GM18517 (cell line): ENCODE measurements at regions not wholly inside any gene's neighbourhood (a gene's known extent, or its start where the extent isn't known, plus 50 kb on each side); places are given as distances from the start of the nearest gene placed in this dataset.
A peak's percentile ranks its signal among the peaks of the same experiment; 100 is the strongest.
"Not testable (repeated sequence)": the region's sequence is repeated elsewhere in the genome, so short reads cannot be mapped to it uniquely, and the experiment has no call there.

Experiments used
- ATAC-seq: cut with Tn5 transposase; IDR thresholded peaks from one replicate; pipeline ENCODE4 v1.9.1; 2021; ENCODE audit warnings: mild to moderate bottlenecking, moderate library complexity; ENCODE audit not compliant: unreplicated experiment

DNA sequence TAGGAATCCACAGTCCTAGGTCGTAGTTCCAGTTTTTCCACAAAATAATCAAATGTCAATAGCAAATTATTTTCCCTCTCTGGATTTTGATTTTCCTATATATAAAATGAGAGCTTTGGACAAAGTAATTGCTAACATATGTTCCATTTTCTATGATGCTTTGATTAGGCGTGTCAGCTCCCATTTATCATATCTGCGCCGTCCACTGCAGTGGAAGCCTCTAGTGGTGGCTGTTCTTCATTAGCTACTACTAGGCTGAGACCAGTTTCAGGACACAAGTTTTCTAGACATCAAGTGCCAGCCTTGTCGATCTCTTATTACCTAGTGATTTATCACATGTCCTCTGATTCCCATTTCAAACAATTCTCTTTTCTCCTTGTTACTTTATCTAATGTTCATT lies 271.5 kb downstream of the TUSC7 start:
- no peak for ATAC-seq

- no peak for ATAC-seq
Measured at GRCh38 chr3:116984301-116984700, 274.7 kb downstream of the TUSC7 start.

- ATAC-seq: no peak
Measured at GRCh38 chr3:116994351-116994879, 284.8 kb downstream of the TUSC7 start.

GRCh38 chr3:117003501-117003900 lies 293.9 kb downstream of the TUSC7 start:
- ATAC-seq: no peak

DNA sequence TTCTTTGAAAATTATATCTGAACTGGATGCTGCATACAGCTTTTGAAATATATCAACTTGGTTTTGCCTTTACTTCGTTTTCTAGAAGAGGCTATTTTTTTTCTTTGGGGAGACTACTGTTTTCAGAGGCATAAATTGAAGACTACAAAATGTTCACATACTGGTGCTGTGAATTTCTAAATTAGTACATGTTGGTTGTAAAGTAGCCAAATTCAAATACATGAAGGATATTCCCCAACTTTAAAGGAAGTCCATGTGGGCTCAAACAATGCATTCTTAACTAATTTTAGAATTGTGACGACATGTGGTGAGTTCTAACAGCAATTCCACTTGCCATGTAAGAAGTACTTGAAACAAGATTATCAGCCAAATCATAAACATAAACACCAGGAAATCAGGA lies 295.7 kb downstream of the TUSC7 start:
- no peak for ATAC-seq

- ATAC-seq: no peak
Measured at GRCh38 chr3:117005911-117006522, 296.4 kb downstream of the TUSC7 start.

GRCh38 chr3:117010318-117010717 lies 300.7 kb downstream of the TUSC7 start:
- ATAC-seq: no peak

DNA sequence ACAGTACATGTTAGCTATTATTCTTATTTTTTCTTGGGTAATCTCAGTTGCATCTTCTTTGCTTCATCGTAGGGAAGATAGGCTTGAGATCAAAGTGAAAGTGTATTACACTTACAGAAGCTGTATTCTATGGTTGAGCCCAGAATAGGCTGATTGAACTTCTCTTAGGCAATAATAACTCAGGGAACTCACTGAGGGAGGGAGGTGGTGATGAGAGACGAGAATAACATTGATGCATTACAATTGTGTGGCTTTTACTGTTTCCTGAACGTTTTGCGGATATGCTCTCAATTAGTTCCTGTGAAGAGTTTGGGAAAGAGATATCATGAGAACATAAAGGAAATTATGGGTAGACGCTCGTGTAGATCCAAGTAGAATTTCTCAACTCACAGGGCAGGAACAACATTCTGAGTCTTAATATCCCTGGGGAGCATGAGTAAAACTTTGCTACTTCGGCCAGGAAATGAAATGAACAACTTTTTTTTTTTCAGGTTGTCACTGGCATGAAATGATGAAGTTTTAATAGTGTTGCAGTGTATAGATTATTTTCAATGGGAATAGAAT lies 302.2 kb downstream of the TUSC7 start:
- ATAC-seq: no peak

GRCh38 chr3:117016378-117016777 lies 306.8 kb downstream of the TUSC7 start:
- ATAC-seq: no peak

- ATAC-seq: peak; percentile 68
Measured at GRCh38 chr3:117017135-117017894, 307.7 kb downstream of the TUSC7 start.

DNA sequence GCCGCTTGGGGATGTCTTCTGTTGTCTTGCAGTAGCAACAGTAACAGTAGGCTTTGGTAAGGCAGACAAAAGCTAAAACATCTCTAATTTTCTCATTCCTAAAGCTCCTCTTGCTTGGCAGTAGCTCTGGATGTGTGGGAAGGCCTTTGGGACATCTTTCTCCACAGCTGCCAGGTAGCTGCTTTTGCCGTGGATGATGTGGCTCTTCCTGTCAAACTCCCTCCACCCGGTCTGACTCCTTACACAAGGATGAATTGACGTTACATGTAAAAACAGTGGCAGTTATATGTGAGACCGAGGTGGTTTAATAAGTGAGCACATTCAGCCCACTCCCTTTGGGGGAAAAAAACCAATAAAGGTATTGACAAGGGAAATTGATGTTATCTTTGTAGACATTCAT lies 309.1 kb downstream of the TUSC7 start:
- ATAC-seq: no peak

DNA sequence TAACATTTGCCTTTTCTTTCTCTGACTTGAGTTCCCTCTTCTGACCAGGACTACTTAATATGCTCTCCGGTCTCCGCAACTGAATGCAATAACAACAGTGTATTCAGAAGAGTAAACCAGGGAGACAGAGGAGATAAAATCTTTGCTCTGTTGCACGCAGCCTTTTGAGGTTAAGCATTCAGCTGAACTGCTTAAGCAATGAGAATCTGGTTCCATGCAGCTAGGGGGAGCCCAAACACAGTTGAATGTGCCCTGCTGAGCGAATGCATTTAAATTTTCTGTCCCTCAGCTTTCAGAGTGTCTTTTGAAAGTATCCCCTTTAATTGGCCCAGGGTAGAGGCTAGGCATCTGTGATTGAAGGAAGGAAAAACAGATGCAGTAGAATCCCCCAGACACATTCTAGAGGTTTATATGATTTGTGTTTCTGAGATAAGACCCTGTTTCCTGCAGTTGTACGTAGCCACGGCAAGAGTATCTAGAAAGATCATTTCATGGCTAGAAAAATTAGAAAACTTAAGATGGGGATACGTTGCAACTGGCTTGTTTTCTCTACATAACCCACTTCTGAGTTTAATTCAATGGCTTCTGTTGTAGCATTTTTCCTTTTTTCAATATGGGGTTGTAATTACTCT lies 309.6 kb downstream of the TUSC7 start:
- peak; percentile 52 for ATAC-seq

DNA sequence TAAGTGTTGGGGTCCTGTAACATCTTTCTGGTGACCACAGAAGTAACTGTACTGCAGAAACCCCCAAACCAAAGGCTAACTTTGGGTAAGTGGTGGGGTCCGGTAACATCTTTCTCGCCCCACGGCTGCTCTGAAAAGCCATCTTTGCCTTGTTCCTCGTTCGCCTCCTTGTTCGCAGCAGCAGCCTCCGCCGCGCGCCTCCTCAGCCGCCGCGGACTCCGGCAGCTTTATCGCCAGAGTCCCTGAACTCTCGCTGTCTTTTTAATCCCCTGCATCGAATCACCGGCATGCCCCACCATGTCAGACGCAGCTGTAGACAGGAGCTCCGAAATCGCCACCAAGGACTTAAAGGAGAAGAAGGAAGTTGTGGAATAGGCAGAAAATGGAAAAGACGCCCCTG lies 316.8 kb downstream of the TUSC7 start:
- ATAC-seq: no peak

GRCh38 chr3:117035745-117036144 lies 326.2 kb downstream of the TUSC7 start:
- no peak for ATAC-seq

- no peak for ATAC-seq
Measured at GRCh38 chr3:117036259-117036799, 326.8 kb downstream of the TUSC7 start.

DNA sequence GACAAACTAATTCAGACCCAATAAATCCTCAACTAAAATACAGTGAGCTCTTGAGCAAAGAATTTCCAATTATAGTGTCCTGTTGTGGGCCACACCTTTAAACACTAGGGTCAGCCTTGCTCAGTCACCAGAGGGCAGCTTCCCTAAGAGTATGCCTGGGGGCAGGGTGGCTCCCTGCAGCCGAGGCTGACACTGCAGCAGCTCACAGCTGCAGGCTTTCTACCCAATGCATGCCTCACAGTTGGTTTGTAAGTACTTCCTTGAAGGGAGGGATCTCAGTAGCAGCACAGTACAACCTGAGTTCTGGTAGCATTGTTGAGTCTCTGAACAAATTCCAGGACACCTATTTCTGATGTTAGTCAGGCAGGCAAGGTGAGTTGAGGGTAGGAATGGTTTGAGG lies 335.6 kb downstream of the TUSC7 start:
- ATAC-seq: no peak

- no peak for ATAC-seq
Measured at GRCh38 chr3:117047951-117048705, 338.5 kb downstream of the TUSC7 start.

DNA sequence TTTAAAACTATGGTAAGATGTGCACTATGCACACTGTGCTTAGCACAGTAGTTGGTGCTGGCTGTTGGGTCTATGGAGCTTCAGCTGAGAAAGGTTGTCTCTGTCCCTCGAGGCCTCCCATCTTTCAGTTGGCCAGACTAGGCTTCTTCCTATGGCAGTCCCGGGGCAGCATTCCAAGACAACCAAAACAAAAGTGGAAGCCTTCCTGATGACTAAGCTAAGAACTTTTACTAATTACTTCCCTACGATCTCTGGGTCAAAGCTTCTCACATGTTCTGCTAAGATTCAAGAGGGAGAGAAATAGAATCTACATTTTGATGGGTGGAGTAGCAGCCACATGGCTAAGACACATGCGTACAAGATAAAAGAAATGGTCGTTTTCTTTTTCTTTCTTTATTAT lies 342.8 kb downstream of the TUSC7 start:
- no peak for ATAC-seq

GRCh38 chr3:117054556-117054955 lies 345.0 kb downstream of the TUSC7 start:
- no peak for ATAC-seq

DNA sequence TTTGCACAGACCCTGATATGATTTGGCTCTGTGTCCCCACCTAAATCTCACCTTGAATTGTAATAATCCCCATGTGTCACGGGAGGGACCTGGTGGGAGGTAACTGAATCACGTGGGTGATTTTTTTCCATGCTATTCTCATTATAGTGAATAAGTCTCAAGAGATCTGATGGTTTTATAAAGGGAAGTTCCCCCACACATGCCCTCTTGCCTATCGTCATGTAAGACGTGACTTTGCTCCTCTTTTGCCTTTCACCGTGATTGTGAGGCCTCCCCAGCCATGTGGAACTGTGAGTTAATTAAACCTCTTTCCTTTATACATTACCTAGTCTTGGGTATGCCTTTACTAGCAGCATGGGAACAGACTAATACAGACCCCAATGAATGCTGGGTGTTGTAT lies 347.4 kb downstream of the TUSC7 start:
- not testable (repeated sequence) for ATAC-seq
